NB4 (cell line): ENCODE measurements at regions not wholly inside any gene's neighbourhood (a gene's known extent, or its start where the extent isn't known, plus 50 kb on each side); places are given as distances from the start of the nearest gene placed in this dataset.

Source experiments
- MYC ChIP-seq: IDR thresholded peaks from 2 replicates; pipeline ENCODE4 v1.6.1; 2011; ENCODE audit warnings: low read depth, low read length
- TF ChIP-seq, protein P1 (sequence below): IDR thresholded peaks from one replicate; pipeline ENCODE4 v1.5.1; 2012; ENCODE audit warnings: low read depth, low read length

DNA sequence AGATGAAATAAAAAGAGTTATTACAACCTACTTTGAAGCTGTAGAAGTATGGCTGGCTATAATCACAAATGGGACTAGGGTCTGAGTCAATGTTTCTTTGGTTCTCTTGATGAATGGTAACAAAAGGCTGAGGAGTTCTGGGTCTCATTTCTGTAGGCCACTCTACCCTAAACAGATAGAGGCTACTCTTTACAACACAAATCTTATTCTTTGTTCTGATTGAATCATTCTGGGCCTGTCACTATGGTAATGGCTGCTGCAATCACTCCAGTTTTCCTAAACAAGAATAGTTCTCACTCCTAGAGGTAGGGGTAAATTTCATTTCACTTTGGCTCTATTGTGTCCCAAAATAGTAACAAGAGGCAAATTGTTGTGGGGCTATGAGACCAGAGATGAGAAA is 1714.3 kb upstream of the PCDH20 start:
- TF ChIP-seq, protein P1, sequence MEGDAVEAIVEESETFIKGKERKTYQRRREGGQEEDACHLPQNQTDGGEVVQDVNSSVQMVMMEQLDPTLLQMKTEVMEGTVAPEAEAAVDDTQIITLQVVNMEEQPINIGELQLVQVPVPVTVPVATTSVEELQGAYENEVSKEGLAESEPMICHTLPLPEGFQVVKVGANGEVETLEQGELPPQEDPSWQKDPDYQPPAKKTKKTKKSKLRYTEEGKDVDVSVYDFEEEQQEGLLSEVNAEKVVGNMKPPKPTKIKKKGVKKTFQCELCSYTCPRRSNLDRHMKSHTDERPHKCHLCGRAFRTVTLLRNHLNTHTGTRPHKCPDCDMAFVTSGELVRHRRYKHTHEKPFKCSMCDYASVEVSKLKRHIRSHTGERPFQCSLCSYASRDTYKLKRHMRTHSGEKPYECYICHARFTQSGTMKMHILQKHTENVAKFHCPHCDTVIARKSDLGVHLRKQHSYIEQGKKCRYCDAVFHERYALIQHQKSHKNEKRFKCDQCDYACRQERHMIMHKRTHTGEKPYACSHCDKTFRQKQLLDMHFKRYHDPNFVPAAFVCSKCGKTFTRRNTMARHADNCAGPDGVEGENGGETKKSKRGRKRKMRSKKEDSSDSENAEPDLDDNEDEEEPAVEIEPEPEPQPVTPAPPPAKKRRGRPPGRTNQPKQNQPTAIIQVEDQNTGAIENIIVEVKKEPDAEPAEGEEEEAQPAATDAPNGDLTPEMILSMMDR: no peak
- TF ChIP-seq MYC: no peak
